PC-3 (cell line): ENCODE measurements at regions not wholly inside any gene's neighbourhood (a gene's known extent, or its start where the extent isn't known, plus 50 kb on each side); places are given as distances from the start of the nearest gene placed in this dataset.
A peak's percentile ranks its signal among the peaks of the same experiment; 100 is the strongest.

Experiments used
- ATAC-seq: fragments of 200-7000 bp; cut with Tn5 transposase; 2 replicates; pipeline ENCODE4 v1.9.1; 2020; ENCODE audit warnings: mild to moderate bottlenecking, moderate library complexity
- BruUV-seq: library from RNA; stranded (reverse); fragments of 400-500 nt; replicated peaks from 2 replicates; lab custom pipeline; 2021; lab: Mats Ljungman, UMichigan
- CTCF ChIA-PET: fragments of 300-600 bp; sonication (Branson Sonifier 250); formaldehyde crosslinking; loops from one replicate; lab custom pipeline; 2022; ENCODE audit warnings: antibody characterized with exemption; lab: Charles Lee
- POLR2A ChIA-PET: fragments of 300-600 bp; sonication (Branson Sonifier 250); formaldehyde crosslinking; loops from one replicate; lab custom pipeline; 2022; ENCODE audit warnings: antibody characterized with exemption; ENCODE audit not compliant: unreplicated experiment; lab: Charles Lee
- DNase-seq: peaks from one replicate; pipeline ENCODE4 v3.0.0-alpha.2; 2015
- H2AFZ ChIP-seq: fragments of 300-600 bp; sonication (generic); 2 replicates; pipeline ENCODE4 v1.6.0; 2016; ENCODE audit warnings: antibody characterized with exemption, low read length
- H3F3A ChIP-seq: fragments of 300-600 bp; sonication (generic); one replicate; pipeline ENCODE4 v1.6.0; 2017; ENCODE audit warnings: antibody characterized with exemption, low read length, control low read depth, mild to moderate bottlenecking; ENCODE audit not compliant: unreplicated experiment
- H3K27ac ChIP-seq: fragments of 300-600 bp; sonication (generic); 2 replicates; pipeline ENCODE4 v1.5.1; 2016; ENCODE audit warnings: mild to moderate bottlenecking, low read length
- H3K27me3 ChIP-seq: fragments of 300-600 bp; sonication (generic); 2 replicates; pipeline ENCODE4 v1.6.1; 2016; ENCODE audit warnings: low read length, mixed read lengths
- H3K36me3 ChIP-seq: fragments of 300-600 bp; sonication (generic); 2 replicates; pipeline ENCODE4 v1.6.1; 2016; ENCODE audit warnings: low read depth, mixed run types, low read length, mixed read lengths
- H3K4me1 ChIP-seq: fragments of 300-600 bp; sonication (generic); 2 replicates; pipeline ENCODE4 v1.5.1; 2016; ENCODE audit warnings: low read length; ENCODE audit not compliant: insufficient read depth
- H3K4me2 ChIP-seq: fragments of 300-600 bp; sonication (generic); 2 replicates; pipeline ENCODE4 v1.6.0; 2016; ENCODE audit warnings: low read length
- H3K4me3 ChIP-seq: fragments of 300-600 bp; sonication (generic); 2 replicates; pipeline ENCODE4 v1.5.1; 2016; ENCODE audit warnings: mild to moderate bottlenecking, low read length, mixed read lengths
- H3K79me2 ChIP-seq: fragments of 300-600 bp; sonication (generic); 2 replicates; pipeline ENCODE4 v1.6.1; 2017; ENCODE audit warnings: low read length, mixed read lengths
- H3K9ac ChIP-seq: fragments of 300-600 bp; sonication (generic); 2 replicates; pipeline ENCODE4 v1.6.0; 2016; ENCODE audit warnings: mild to moderate bottlenecking, low read length
- H3K9me2 ChIP-seq: fragments of 300-600 bp; sonication (generic); replicated peaks from 2 replicates; pipeline ENCODE4 v1.6.1; 2016; ENCODE audit warnings: mixed run types, low read length, mixed read lengths
- H3K9me3 ChIP-seq: fragments of 300-600 bp; sonication (generic); 2 replicates; pipeline ENCODE4 v1.6.1; 2016; ENCODE audit warnings: low read length, mixed read lengths
- H4K20me1 ChIP-seq: fragments of 300-600 bp; sonication (generic); 2 replicates; pipeline ENCODE4 v1.6.1; 2016; ENCODE audit warnings: low read length, mixed read lengths
- EZH2 ChIP-seq: fragments of 300-600 bp; sonication (generic); IDR thresholded peaks from one replicate; pipeline ENCODE4 v1.6.1; 2017; ENCODE audit warnings: antibody characterized with exemption, mild to moderate bottlenecking, low read length; ENCODE audit not compliant: unreplicated experiment
- EZH2phosphoT487 ChIP-seq: fragments of 300-600 bp; sonication (generic); IDR thresholded peaks from 2 replicates; pipeline ENCODE4 v1.6.1; 2018; ENCODE audit warnings: mild to moderate bottlenecking, antibody characterized with exemption, low read length, borderline replicate concordance
- intact Hi-C: fragments of 100-400 bp; cut with micrococcal nuclease; formaldehyde crosslinking; loops from 2 replicates; pipeline ENCODE4 v1.9.0; 2023
- TF ChIP-seq, protein P1 (sequence below): fragments of 300-600 bp; sonication (generic); conservative IDR thresholded peaks from 2 replicates; pipeline ENCODE4 v1.5.1; 2017; ENCODE audit warnings: antibody characterized with exemption, low read depth, mild to moderate bottlenecking, low read length

DNA sequence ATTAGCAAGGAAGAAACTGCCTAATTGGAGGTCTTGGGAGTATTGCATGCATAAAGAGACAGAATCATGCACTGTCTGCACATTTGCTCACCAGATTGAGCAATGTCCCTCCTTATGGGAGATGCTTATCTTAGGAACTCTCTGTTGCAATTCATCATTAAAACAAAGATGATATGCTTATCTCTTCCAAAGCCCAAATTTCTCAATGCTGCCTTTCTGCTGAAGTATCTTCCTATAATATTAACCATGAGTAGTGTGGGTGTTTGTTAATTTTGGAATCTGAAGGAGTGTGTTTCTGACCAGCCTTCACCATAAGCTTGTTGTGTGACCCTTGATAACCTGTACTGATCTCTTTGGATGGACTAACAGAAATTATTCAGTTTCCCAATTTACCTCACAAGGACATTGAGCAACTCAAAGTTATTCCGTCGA is 1257.6 kb upstream of the FLRT2 start:
- H3K79me2 ChIP-seq = no peaks in the 10 kb centered on the region
- intact Hi-C loops = no loop called here
- H3K4me3 ChIP-seq = no peak overlapping the region
- H3K9ac ChIP-seq = no peak overlapping the region
- no peaks in the 10 kb centered on the region for H3K4me1 ChIP-seq
- DNase-seq (no peak), ATAC-seq (no peak)
- POLR2A ChIA-PET = no interaction called here
- no peaks in the 10 kb centered on the region for H3K36me3 ChIP-seq
- H3K27ac ChIP-seq = no peak overlapping the region
- no peaks in the 10 kb centered on the region for H3F3A ChIP-seq
- H3K4me2 ChIP-seq = no peak overlapping the region
- H3K27me3 ChIP-seq = no peaks in the 10 kb centered on the region
- CTCF ChIA-PET = no interaction called here
- H3K9me2 ChIP-seq = no peaks in the 10 kb centered on the region
- H4K20me1 ChIP-seq = no peaks in the 10 kb centered on the region
- no peak overlapping the region for H2AFZ ChIP-seq
- BruUV-seq = no TSS peak
- TF ChIP-seq, protein P1, sequence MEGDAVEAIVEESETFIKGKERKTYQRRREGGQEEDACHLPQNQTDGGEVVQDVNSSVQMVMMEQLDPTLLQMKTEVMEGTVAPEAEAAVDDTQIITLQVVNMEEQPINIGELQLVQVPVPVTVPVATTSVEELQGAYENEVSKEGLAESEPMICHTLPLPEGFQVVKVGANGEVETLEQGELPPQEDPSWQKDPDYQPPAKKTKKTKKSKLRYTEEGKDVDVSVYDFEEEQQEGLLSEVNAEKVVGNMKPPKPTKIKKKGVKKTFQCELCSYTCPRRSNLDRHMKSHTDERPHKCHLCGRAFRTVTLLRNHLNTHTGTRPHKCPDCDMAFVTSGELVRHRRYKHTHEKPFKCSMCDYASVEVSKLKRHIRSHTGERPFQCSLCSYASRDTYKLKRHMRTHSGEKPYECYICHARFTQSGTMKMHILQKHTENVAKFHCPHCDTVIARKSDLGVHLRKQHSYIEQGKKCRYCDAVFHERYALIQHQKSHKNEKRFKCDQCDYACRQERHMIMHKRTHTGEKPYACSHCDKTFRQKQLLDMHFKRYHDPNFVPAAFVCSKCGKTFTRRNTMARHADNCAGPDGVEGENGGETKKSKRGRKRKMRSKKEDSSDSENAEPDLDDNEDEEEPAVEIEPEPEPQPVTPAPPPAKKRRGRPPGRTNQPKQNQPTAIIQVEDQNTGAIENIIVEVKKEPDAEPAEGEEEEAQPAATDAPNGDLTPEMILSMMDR = no peak
- TF ChIP-seq EZH2phosphoT487 (no peak), EZH2 (no peak)
- peaks cover 8% of the 10 kb centered on the region; the same call in 1 of the 2 replicates for H3K9me3 ChIP-seq

GRCh38 chr14:84273181-84273580 is 1256.8 kb upstream of the FLRT2 start:
- no peak overlapping the region for H3K9ac ChIP-seq
- no peaks in the 10 kb centered on the region for H3K36me3 ChIP-seq
- peaks cover 8% of the 10 kb centered on the region; the same call in 1 of the 2 replicates for H3K9me3 ChIP-seq
- no peak overlapping the region for H3K27ac ChIP-seq
- intact Hi-C loops = no loop called here
- TF ChIP-seq EZH2phosphoT487 (no peak), EZH2 (no peak)
- TF ChIP-seq, protein P1 = no peak
- H3K9me2 ChIP-seq = no peaks in the 10 kb centered on the region
- no peak overlapping the region for H3K4me2 ChIP-seq
- POLR2A ChIA-PET = no interaction called here
- H3K79me2 ChIP-seq = no peaks in the 10 kb centered on the region
- ATAC-seq = no peak
- no TSS peak for BruUV-seq
- 0 out of 2 replicates have a peak overlapping the region, but pooled peaks have one; percentile 3 for H2AFZ ChIP-seq
- no peak overlapping the region for H3K4me3 ChIP-seq
- no peak for DNase-seq
- no peaks in the 10 kb centered on the region for H3F3A ChIP-seq
- CTCF ChIA-PET = no interaction called here
- H4K20me1 ChIP-seq = no peaks in the 10 kb centered on the region
- H3K4me1 ChIP-seq = no peaks in the 10 kb centered on the region
- H3K27me3 ChIP-seq = no peaks in the 10 kb centered on the region

DNA sequence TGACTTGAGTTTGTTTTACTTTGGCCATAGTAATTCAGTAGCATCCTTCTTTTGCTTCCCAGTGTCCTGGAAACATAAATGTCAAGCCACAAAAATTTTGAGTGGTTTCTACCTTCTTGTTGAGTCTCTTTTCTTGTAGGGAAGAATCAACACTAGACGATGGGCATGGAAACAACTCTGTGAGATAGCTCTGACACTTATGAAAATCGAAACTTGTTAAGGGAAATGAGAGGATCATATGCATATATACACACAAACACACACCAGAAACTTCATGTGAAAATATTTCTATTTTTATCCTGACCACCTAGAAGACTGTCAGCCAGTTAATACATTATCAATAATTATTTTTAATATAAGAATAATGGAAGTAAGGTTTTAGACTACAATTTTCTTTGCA is 1247.3 kb upstream of the FLRT2 start:
- Histone ChIP-seq H3K9me2 (no peaks in the 10 kb centered on the region), H3K27ac (no peak overlapping the region), H3K9ac (no peak overlapping the region), H3K79me2 (no peaks in the 10 kb centered on the region), H3K36me3 (no peaks in the 10 kb centered on the region), H3K4me2 (no peak overlapping the region), H3K4me3 (no peak overlapping the region), H4K20me1 (no peaks in the 10 kb centered on the region), H3K27me3 (no peaks in the 10 kb centered on the region), H2AFZ (no peak overlapping the region), H3F3A (no peaks in the 10 kb centered on the region), H3K4me1 (no peaks in the 10 kb centered on the region), H3K9me3 (no peaks in the 10 kb centered on the region)
- TF ChIP-seq, protein P1 = no peak
- TF ChIP-seq EZH2phosphoT487 (no peak), EZH2 (no peak)
- ChIA-PET POLR2A (no interaction called here), CTCF (no interaction called here)
- intact Hi-C loops = no loop called here
- BruUV-seq = no TSS peak
- DNase-seq (no peak), ATAC-seq (no peak)
